Prostate gland (tissue), 2 donors: ENCODE measurements at regions not wholly inside any gene's neighbourhood (a gene's known extent, or its start where the extent isn't known, plus 50 kb on each side); places are given as distances from the start of the nearest gene placed in this dataset.

ENCODE experiments used
- POLR2A ChIP-seq: fragments of 450-650 bp; IDR thresholded peaks from one replicate; pipeline ENCODE4 v1.6.1; 2016; ENCODE audit warnings: antibody characterized with exemption, mild to moderate bottlenecking
- POLR2AphosphoS5 ChIP-seq: sonication (generic); formaldehyde crosslinking; IDR thresholded peaks from one replicate; pipeline ENCODE4 v1.6.1; 2017; ENCODE audit warnings: antibody characterized with exemption
- TF ChIP-seq, protein P1 (sequence below), 4 experiments: fragments of 200-600 bp in 2 of 4; fragments of 450-650 bp in 2 of 4; sonication (generic) in 2 of 4; IDR thresholded peaks; 1 replicate in 3 of 4; 2 replicates in 1 of 4; pipeline ENCODE4 v1.5.1; 2016 to 2019; ENCODE audit warnings: antibody characterized with exemption in 4 of 4, mild to moderate bottlenecking in 2 of 4, moderate library complexity in 2 of 4

DNA sequence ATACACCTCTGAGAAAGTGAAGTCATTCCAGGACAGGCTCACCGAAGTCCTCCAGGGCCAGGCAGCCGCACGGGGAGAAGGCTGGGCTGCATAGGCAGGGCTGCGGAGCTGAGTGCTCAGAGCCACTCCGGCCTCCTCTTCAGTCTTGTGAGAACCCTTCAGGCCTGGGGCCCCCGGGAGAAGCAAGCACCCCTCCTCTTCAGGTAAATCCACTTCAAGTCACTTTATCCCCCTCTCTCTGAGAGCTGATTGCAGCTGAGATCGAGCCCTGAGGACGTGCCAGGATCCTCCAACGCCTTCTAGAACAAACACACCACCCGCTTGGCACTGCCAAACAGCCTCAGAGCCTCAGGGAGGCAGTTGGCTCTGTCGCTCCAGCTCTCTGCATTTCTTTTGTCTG lies 1526.3 kb downstream of the BRD1 start:
- TF ChIP-seq, protein P1, sequence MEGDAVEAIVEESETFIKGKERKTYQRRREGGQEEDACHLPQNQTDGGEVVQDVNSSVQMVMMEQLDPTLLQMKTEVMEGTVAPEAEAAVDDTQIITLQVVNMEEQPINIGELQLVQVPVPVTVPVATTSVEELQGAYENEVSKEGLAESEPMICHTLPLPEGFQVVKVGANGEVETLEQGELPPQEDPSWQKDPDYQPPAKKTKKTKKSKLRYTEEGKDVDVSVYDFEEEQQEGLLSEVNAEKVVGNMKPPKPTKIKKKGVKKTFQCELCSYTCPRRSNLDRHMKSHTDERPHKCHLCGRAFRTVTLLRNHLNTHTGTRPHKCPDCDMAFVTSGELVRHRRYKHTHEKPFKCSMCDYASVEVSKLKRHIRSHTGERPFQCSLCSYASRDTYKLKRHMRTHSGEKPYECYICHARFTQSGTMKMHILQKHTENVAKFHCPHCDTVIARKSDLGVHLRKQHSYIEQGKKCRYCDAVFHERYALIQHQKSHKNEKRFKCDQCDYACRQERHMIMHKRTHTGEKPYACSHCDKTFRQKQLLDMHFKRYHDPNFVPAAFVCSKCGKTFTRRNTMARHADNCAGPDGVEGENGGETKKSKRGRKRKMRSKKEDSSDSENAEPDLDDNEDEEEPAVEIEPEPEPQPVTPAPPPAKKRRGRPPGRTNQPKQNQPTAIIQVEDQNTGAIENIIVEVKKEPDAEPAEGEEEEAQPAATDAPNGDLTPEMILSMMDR (IDR thresholded peaks at IDR 0.05): no peak
- TF ChIP-seq POLR2AphosphoS5 (no peak), POLR2A (no peak)
